Neuron (in vitro differentiated cells): ENCODE measurements at regions not wholly inside any gene's neighbourhood (a gene's known extent, or its start where the extent isn't known, plus 50 kb on each side); places are given as distances from the start of the nearest gene placed in this dataset.

Experiments used
- H2AFZ ChIP-seq: one replicate; pipeline ENCODE4 v1.6.1; 2013; ENCODE audit warnings: low read depth, mild to moderate bottlenecking, inconsistent platforms, low read length, moderate library complexity
- H3K27me3 ChIP-seq: one replicate; pipeline ENCODE4 v1.6.1; 2013; ENCODE audit warnings: low read length; ENCODE audit not compliant: insufficient read depth
- H3K36me3 ChIP-seq: one replicate; pipeline ENCODE4 v1.6.1; 2013; ENCODE audit warnings: low read length; ENCODE audit not compliant: insufficient read depth
- H3K4me1 ChIP-seq: one replicate; pipeline ENCODE4 v1.6.1; 2013; ENCODE audit warnings: low read length; ENCODE audit not compliant: insufficient read depth
- H3K4me3 ChIP-seq: 2 replicates; pipeline ENCODE4 v1.5.1; 2013; ENCODE audit warnings: mild to moderate bottlenecking, low read length, moderate library complexity
- H3K9me3 ChIP-seq: one replicate; pipeline ENCODE4 v1.6.1; 2013; ENCODE audit warnings: low read length

- Histone ChIP-seq H3K27me3 (no peaks in the 10 kb centered on the region), H3K4me3 (no peak overlapping the region), H2AFZ (no peak overlapping the region), H3K4me1 (no peaks in the 10 kb centered on the region), H3K36me3 (no peaks in the 10 kb centered on the region), H3K9me3 (no peaks in the 10 kb centered on the region)
These were observed 402.9 kb upstream of the SLC14A2 start for GRCh38 chr18:45212181-45213039.

GRCh38 chr18:45213040-45213333 lies 402.3 kb upstream of the SLC14A2 start:
- Histone ChIP-seq H3K36me3 (no peaks in the 10 kb centered on the region), H2AFZ (no peak overlapping the region), H3K4me1 (no peaks in the 10 kb centered on the region), H3K9me3 (no peaks in the 10 kb centered on the region), H3K27me3 (no peaks in the 10 kb centered on the region), H3K4me3 (no peak overlapping the region)

- H3K4me1 ChIP-seq: no peaks in the 10 kb centered on the region
- no peaks in the 10 kb centered on the region for H3K36me3 ChIP-seq
- H3K4me3 ChIP-seq: no peak overlapping the region
- no peaks in the 10 kb centered on the region for H3K27me3 ChIP-seq
- no peak overlapping the region for H2AFZ ChIP-seq
- H3K9me3 ChIP-seq: no peaks in the 10 kb centered on the region
These were observed 396.8 kb upstream of the SLC14A2 start for GRCh38 chr18:45218436-45218835.

- Histone ChIP-seq H2AFZ (no peak overlapping the region), H3K9me3 (no peaks in the 10 kb centered on the region), H3K27me3 (no peaks in the 10 kb centered on the region), H3K4me3 (no peak overlapping the region), H3K4me1 (no peaks in the 10 kb centered on the region), H3K36me3 (no peaks in the 10 kb centered on the region)
These were observed 393.9 kb upstream of the SLC14A2 start for GRCh38 chr18:45221363-45221762.

- H3K9me3 ChIP-seq: no peaks in the 10 kb centered on the region
- H3K36me3 ChIP-seq: no peaks in the 10 kb centered on the region
- no peak overlapping the region for H2AFZ ChIP-seq
- no peaks in the 10 kb centered on the region for H3K27me3 ChIP-seq
- no peak overlapping the region for H3K4me3 ChIP-seq
- no peaks in the 10 kb centered on the region for H3K4me1 ChIP-seq
These were observed 393.1 kb upstream of the SLC14A2 start for GRCh38 chr18:45222180-45222579.

GRCh38 chr18:45227001-45227742 lies 388.1 kb upstream of the SLC14A2 start:
- no peak overlapping the region for H3K4me3 ChIP-seq
- H2AFZ ChIP-seq: no peak overlapping the region
- H3K36me3 ChIP-seq: no peaks in the 10 kb centered on the region
- H3K27me3 ChIP-seq: no peaks in the 10 kb centered on the region
- no peaks in the 10 kb centered on the region for H3K9me3 ChIP-seq
- no peaks in the 10 kb centered on the region for H3K4me1 ChIP-seq

GRCh38 chr18:45228796-45229388 lies 386.4 kb upstream of the SLC14A2 start:
- H3K36me3 ChIP-seq: no peaks in the 10 kb centered on the region
- H3K4me3 ChIP-seq: no peak overlapping the region
- no peaks in the 10 kb centered on the region for H3K27me3 ChIP-seq
- H3K4me1 ChIP-seq: peaks cover 4% of the 10 kb centered on the region
- no peaks in the 10 kb centered on the region for H3K9me3 ChIP-seq
- no peak overlapping the region for H2AFZ ChIP-seq

GRCh38 chr18:45231617-45232016 lies 383.7 kb upstream of the SLC14A2 start:
- Histone ChIP-seq H3K36me3 (no peaks in the 10 kb centered on the region), H3K27me3 (no peaks in the 10 kb centered on the region), H3K9me3 (no peaks in the 10 kb centered on the region), H2AFZ (no peak overlapping the region), H3K4me1 (peaks cover 4% of the 10 kb centered on the region), H3K4me3 (no peak overlapping the region)

GRCh38 chr18:45232061-45232460 lies 383.2 kb upstream of the SLC14A2 start:
- Histone ChIP-seq H3K36me3 (no peaks in the 10 kb centered on the region), H3K27me3 (no peaks in the 10 kb centered on the region)

GRCh38 chr18:45236676-45237075 lies 378.6 kb upstream of the SLC14A2 start:
- Histone ChIP-seq H3K27me3 (no peaks in the 10 kb centered on the region), H3K4me1 (peaks cover 17% of the 10 kb centered on the region), H3K4me3 (no peak overlapping the region), H2AFZ (no peak overlapping the region), H3K36me3 (no peaks in the 10 kb centered on the region), H3K9me3 (peaks cover 1% of the 10 kb centered on the region)

More at GRCh38 chr18:45232061-45232460, 383.2 kb upstream of the SLC14A2 start:
- Histone ChIP-seq H3K9me3 (no peaks in the 10 kb centered on the region), H3K4me1 (peaks cover 9% of the 10 kb centered on the region), H3K4me3 (no peak overlapping the region), H2AFZ (no peak overlapping the region)

- Histone ChIP-seq H3K9me3 (peaks cover 1% of the 10 kb centered on the region), H3K36me3 (no peaks in the 10 kb centered on the region), H3K4me1 (peaks cover 17% of the 10 kb centered on the region), H2AFZ (no peak overlapping the region), H3K4me3 (no peak overlapping the region), H3K27me3 (no peaks in the 10 kb centered on the region)
These were observed 377.8 kb upstream of the SLC14A2 start for GRCh38 chr18:45237343-45238098.

- Histone ChIP-seq H3K27me3 (no peaks in the 10 kb centered on the region), H2AFZ (no peak overlapping the region), H3K4me1 (peaks cover 13% of the 10 kb centered on the region), H3K36me3 (no peaks in the 10 kb centered on the region), H3K4me3 (no peak overlapping the region), H3K9me3 (peaks cover 1% of the 10 kb centered on the region)
These were observed 374.0 kb upstream of the SLC14A2 start for GRCh38 chr18:45241271-45241670.
